Right ventricle myocardium superior (tissue), 1 donor: ENCODE measurements at regions not wholly inside any gene's neighbourhood (a gene's known extent, or its start where the extent isn't known, plus 50 kb on each side); places are given as distances from the start of the nearest gene placed in this dataset.

Experiments
- ATAC-seq: fragments of 200-7000 bp; cut with Tn5 transposase; one replicate; pipeline ENCODE4 v1.9.1; 2020; ENCODE audit warnings: mild to moderate bottlenecking; ENCODE audit not compliant: poor library complexity
- DNase-seq: peaks from one replicate; pipeline ENCODE4 v3.0.0-alpha.2; 2020
- intact Hi-C: fragments of 100-400 bp; cut with DNase I; formaldehyde crosslinking; loops from one replicate; pipeline ENCODE4 v1.11.2; 2022
- donor health status: DM: no; HTN: yes; CAD: no; lungs with severe emphysema.

- ATAC-seq (no peak), DNase-seq (no peak)
- intact Hi-C loops, result loop anchor here (10.0 kb wide), 1 partner anchor 727 kb away; no protein-coding TSS in a partner anchor
These were observed 161.0 kb upstream of the RMST start for GRCh38 chr12:97301576-97301975.

GRCh38 chr12:97305651-97306050 is 157.0 kb upstream of the RMST start:
- ATAC-seq, result no peak
- intact Hi-C loops, result loop anchor here (10.0 kb wide), 1 partner anchor 731 kb away; no protein-coding TSS in a partner anchor
- DNase-seq, result no peak

- DNase-seq (no peak), ATAC-seq (no peak)
- intact Hi-C loops, result loop anchor here (10.0 kb wide), 1 partner anchor 731 kb away; no protein-coding TSS in a partner anchor
These were observed 156.5 kb upstream of the RMST start for GRCh38 chr12:97306147-97306546.

DNA sequence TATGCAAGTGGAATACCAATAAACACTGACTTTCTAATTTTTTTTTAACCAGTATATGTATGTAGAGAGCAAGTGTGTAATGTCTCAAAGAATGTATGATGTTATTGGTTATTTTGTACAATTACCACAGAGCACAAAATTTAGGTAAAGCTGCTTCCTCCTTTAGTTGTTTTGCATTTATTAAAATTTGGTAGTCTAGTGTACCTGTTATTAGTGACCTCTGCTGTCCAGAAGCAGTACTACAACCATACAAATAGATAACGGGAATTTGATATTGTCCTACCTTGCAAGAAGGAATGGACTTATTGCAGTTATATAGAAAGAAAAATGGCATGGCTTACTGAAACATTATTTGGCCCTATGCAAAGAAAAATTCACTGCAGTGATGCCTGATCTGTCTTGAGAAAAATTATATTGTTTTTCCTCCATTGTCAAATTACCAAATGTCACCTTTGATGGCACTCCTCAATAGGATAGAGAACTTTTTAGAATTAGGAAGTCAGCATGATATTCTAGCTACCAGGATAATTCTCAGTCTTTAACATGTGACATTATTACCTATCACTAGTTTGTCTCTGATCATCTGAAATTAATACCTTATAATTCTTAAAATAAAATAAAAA is 153.9 kb upstream of the RMST start:
- intact Hi-C loops, result loop anchor here (10.0 kb wide), 1 partner anchor 734 kb away; no protein-coding TSS in a partner anchor
- ATAC-seq (no peak), DNase-seq (no peak)

DNA sequence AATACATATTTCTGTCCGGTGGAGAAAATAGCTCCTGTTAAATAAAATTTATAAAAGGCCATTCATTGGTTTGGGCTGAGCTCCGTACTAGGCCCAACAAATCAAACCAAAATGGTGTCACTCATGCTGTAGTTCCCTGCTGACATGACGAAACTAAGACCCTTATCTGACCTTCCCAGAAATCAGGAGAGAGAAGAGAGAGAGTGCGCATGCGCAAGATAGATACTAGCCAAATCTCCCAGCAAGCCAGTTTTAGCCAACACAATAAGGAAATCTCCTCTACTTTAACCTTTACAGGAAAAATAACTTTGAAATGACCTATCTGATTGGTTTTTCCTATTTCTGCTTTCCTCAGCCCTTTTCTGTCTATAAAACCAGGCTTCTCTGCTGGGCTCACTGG is 152.7 kb upstream of the RMST start:
- DNase-seq (no peak), ATAC-seq (no peak)

GRCh38 chr12:97312570-97313135 is 150.0 kb upstream of the RMST start:
- DNase-seq (no peak), ATAC-seq (no peak)
- intact Hi-C loops, result no loop called here

More for the DNA sequence above, 152.7 kb upstream of the RMST start:
- intact Hi-C loops, result loop anchor here (10.0 kb wide), 1 partner anchor 735 kb away; no protein-coding TSS in a partner anchor

DNA sequence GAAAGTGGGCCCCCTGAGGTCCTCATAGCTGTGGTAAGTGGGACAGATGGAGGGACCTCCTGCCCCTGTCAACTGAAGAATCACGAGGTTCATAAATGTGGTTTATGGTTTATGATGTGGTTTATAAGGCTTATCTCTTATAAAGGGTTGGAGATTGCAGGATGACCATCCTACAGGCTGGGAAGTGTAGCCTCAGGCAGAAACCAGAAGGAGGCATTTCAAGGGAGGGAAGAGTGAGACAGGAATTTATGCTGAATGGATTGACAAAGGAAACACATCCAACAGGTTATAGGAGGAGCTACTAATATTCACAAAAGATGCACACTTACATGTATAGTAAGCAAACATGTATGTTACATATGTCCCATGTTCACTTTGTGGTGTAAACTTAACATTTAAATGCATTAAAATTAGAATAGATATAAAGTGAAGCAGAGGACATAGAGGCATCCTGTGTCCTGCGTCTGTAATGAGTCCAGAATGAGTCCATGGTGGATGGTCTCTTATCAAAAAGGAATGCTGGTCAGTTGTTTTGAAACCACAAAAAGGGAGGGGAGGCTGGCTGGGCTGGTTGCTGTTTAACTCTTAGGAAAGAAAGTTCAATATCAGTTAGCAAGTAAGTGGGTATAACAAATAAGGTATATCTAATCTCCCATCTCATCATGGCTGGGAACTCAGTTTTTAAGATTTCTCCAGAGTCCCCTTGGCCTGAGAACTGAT is 149.0 kb upstream of the RMST start:
- DNase-seq (no peak), ATAC-seq (no peak)
- intact Hi-C loops, result no loop called here

GRCh38 chr12:97316321-97316720 is 146.3 kb upstream of the RMST start:
- DNase-seq (no peak), ATAC-seq (no peak)
- intact Hi-C loops, result no loop called here

DNA sequence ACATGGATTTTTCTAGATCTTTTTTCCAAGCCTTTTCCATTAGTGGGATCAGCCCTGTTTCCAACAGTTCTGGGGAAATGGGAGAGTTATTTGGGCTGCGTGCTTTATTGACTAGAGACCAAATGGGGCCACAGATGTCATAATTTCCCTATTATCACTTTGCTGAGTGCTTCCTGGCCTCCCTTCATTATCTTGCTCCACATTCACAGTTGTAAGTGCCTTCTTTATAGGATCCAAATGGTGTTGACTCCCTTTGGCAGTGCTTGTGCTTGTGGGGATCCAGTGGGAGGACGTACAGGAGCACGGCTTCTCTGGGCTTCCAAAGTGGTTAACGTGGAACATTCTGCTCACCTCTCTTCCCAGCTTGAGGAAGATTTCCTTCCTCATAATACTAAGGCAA is 141.0 kb upstream of the RMST start:
- intact Hi-C loops, result no loop called here
- peak; percentile 46 for ATAC-seq
- DNase-seq, result no peak

- intact Hi-C loops, result no loop called here
- no peak for DNase-seq
- ATAC-seq, result no peak
These were observed 140.2 kb upstream of the RMST start for GRCh38 chr12:97322388-97322787.

GRCh38 chr12:97323154-97323553 is 139.4 kb upstream of the RMST start:
- intact Hi-C loops, result no loop called here
- ATAC-seq, result no peak
- DNase-seq, result no peak

- intact Hi-C loops, result no loop called here
- ATAC-seq (no peak), DNase-seq (no peak)
These were observed 138.1 kb upstream of the RMST start for GRCh38 chr12:97324471-97324870.

DNA sequence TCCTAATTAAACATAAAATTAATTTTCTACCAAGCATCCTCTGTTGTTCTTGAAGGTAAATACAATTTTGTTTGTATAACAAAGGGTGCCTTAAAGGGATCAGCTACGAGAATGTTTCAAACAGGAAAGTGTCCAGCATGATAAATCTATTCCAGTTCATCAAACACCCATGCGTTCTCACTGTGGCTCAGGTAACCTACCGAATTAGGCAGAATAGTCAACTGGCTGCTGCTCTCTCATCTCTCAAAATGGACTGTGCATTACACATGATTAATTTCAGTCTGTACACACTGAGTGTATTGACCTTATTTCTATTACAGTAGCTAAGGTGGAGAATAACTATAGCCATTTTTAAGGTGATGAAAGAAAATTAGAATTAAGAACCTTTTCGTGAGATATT is 127.5 kb upstream of the RMST start:
- no peak for ATAC-seq
- no peak for DNase-seq
- intact Hi-C loops, result no loop called here

DNA sequence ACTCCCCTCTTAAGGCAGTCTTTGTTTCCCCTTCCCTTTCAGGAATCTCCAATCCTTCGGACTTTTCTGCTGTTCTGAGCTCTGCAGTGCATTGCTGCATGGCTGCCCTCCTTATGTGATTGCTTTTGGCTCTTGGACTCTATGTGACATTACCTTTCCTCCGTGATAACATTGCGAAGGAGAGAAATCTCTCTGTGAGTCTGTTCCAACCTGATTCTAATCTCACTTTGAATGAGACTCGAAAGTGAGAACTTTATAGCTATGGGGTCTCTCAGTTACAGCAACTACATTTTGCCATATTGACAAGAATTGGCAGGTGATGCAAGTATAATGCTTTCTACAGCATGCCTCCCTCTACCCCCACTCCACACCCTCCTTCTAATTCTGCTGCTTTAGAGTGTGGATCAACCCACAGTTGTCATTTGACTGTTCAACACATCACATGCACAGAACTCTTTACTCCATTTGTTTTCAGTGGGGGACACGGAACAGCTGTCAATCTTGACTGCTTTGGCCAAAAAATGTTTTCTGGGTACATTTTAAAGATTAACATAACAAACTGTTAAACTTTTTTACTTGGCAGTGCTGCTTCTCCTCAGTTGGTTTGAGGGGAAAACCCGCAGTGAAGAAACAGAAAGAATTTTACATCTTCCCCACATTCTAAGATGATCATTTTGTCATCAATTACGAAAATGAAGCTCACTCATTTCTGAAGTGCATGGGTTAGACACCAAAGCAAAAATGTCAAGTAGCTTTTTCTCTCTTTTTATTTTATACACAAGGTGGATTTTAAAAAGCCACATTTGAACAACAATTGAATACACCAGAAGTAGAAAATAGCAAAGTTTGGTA is 125.5 kb upstream of the RMST start:
- DNase-seq, result no peak

DNA sequence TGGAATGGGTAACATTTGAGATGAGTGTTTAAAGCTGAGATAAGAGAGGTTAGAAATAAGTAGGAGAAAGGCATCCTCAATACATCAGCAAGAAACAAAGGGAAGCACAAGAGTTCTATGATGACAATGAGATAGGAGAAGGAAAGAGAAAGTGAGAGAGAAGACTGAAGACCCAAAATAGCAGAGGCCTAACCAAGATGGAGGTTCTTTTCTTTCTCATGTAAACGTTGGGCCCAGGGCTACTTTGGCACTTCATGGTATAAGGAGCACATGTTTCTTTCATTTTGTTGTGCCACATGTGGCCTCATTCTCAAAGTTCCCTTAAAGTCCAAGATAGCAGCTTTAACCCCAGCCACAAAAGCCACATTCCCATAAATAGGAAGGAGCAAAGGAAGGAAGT is 120.5 kb upstream of the RMST start:
- DNase-seq, result no peak
- intact Hi-C loops, result no loop called here
- ATAC-seq, result no peak

More for the DNA sequence above, 125.5 kb upstream of the RMST start:
- intact Hi-C loops, result no loop called here
- ATAC-seq, result no peak

DNA sequence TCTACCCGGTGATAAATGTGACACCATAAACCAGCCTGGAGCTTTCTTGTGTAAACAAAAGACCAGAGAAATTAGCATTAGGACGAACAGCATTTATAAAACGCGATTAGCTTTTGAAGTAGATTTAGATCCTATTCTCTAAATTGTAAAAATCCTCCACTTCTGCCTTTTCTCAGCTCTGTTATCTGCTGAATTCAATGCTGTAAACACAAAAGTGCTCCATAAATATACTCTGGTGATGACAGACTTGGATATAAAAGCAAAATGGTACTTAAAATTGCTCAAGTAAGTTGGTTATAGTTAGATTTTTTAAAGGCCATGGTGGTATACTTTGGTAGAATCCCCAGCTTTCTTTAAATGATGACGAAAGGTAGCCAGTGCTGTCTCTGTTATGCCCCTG is 114.6 kb upstream of the RMST start:
- DNase-seq, result no peak
- ATAC-seq, result no peak
- intact Hi-C loops, result no loop called here

DNA sequence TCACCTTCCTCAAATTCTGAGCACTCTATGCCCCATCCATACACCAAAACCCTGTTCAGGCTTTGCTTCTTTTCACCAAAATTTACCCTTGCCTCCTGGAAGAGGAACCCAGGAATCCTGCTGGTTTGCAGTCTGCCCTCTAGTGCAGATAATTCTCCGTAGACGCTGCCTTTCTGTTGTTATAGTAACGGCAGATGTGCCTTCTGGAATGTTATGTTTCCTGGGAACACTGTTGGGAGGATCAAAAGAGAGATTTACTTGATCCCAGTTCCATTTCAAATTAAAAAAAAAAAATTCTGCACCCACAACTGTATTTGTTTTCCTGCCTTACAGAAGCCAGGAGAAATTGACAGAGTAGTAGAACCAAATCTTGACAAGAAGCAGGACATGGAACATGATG is 104.2 kb upstream of the RMST start:
- DNase-seq (no peak), ATAC-seq (no peak)
- intact Hi-C loops, result no loop called here

- DNase-seq, result no peak
- ATAC-seq, result no peak
- intact Hi-C loops, result no loop called here
These were observed 103.4 kb upstream of the RMST start for GRCh38 chr12:97359021-97359690.

GRCh38 chr12:97363693-97364092 is 98.9 kb upstream of the RMST start:
- intact Hi-C loops, result no loop called here
- ATAC-seq, result no peak
- no peak for DNase-seq
